NT2/D1 (cell line): ENCODE measurements at regions not wholly inside any gene's neighbourhood (a gene's known extent, or its start where the extent isn't known, plus 50 kb on each side); places are given as distances from the start of the nearest gene placed in this dataset.
A peak's percentile ranks its signal among the peaks of the same experiment; 100 is the strongest.
"Not testable (repeated sequence)": the region's sequence is repeated elsewhere in the genome, so short reads cannot be mapped to it uniquely, and the experiment has no call there.

Experiments
- DNase-seq: peaks from one replicate; pipeline ENCODE4 v3.0.0-alpha.2; 2011; ENCODE audit warnings: low read depth, low spot score
- H3K27me3 ChIP-seq: 2 replicates; pipeline ENCODE4 v1.6.0; 2011; ENCODE audit warnings: mild to moderate bottlenecking; ENCODE audit not compliant: insufficient read length, insufficient read depth
- H3K36me3 ChIP-seq: 2 replicates; pipeline ENCODE4 v1.6.1; 2011; ENCODE audit warnings: mild to moderate bottlenecking, low read length, mixed read lengths; ENCODE audit not compliant: insufficient read depth, insufficient read length
- H3K4me1 ChIP-seq: 2 replicates; pipeline ENCODE4 v1.5.1; 2011; ENCODE audit not compliant: insufficient read depth, insufficient read length
- H3K4me3 ChIP-seq: 2 replicates; pipeline ENCODE4 v1.5.1; 2011; ENCODE audit warnings: low read depth; ENCODE audit not compliant: insufficient read length
- H3K9ac ChIP-seq: 2 replicates; pipeline ENCODE4 v1.6.0; 2011; ENCODE audit warnings: low read depth; ENCODE audit not compliant: insufficient read length
- H3K9me3 ChIP-seq: 2 replicates; pipeline ENCODE4 v1.5.1; 2011; ENCODE audit warnings: mild to moderate bottlenecking, low read length; ENCODE audit not compliant: insufficient read depth
- SUZ12 ChIP-seq: IDR thresholded peaks from 2 replicates; pipeline ENCODE4 v1.6.1; 2011; ENCODE audit not compliant: insufficient read length, insufficient read depth; ENCODE audit errors: extremely low read depth
- YY1 ChIP-seq: IDR thresholded peaks from 2 replicates; pipeline ENCODE4 v1.6.1; 2011; ENCODE audit not compliant: insufficient read length, insufficient read depth
- ZNF274 ChIP-seq: IDR thresholded peaks from 2 replicates; pipeline ENCODE4 v1.6.1; 2011; ENCODE audit warnings: mild to moderate bottlenecking, low read depth, low read length

- peaks cover 36% of the 10 kb centered on the region; the same call in 1 of the 2 replicates for H3K9me3 ChIP-seq
- H3K36me3 ChIP-seq = no peaks in the 10 kb centered on the region
- no peak overlapping the region for H3K4me3 ChIP-seq
- TF ChIP-seq SUZ12 (no peak), ZNF274 (no peak), YY1 (no peak)
- no peak overlapping the region for H3K9ac ChIP-seq
- H3K27me3 ChIP-seq = no peaks in the 10 kb centered on the region
- peaks cover 2% of the 10 kb centered on the region for H3K4me1 ChIP-seq
- DNase-seq = peak; percentile 65
These were observed 1056.0 kb upstream of the SLIT2 start for GRCh38 chr4:19195696-19196095.

DNA sequence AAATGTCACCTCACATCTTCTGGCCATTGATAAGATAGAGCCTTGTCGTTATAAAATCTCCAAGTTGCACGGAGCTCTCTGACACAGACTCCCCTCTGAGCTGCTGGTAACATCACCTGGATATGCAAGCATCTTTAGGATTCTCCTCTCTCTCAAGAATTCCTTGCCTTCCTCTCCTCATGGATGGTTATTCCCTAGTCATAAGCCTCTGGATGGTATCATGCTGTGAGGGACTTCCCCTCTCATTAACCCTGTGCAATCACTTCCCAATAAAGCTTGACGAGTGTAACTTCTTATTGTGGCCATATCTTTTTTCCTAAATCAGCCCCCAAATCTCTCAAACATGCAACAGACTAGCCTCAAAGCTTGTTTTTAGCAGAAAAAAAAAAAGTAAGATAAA, 1057.0 kb upstream of the SLIT2 start:
- DNase-seq = peak; percentile 11
- Histone ChIP-seq H3K9me3 (peaks cover 36% of the 10 kb centered on the region; the same call in 1 of the 2 replicates), H3K27me3 (no peaks in the 10 kb centered on the region), H3K4me3 (no peak overlapping the region), H3K36me3 (no peaks in the 10 kb centered on the region), H3K4me1 (peaks cover 2% of the 10 kb centered on the region), H3K9ac (no peak overlapping the region)
- TF ChIP-seq SUZ12 (no peak), YY1 (no peak)

DNA sequence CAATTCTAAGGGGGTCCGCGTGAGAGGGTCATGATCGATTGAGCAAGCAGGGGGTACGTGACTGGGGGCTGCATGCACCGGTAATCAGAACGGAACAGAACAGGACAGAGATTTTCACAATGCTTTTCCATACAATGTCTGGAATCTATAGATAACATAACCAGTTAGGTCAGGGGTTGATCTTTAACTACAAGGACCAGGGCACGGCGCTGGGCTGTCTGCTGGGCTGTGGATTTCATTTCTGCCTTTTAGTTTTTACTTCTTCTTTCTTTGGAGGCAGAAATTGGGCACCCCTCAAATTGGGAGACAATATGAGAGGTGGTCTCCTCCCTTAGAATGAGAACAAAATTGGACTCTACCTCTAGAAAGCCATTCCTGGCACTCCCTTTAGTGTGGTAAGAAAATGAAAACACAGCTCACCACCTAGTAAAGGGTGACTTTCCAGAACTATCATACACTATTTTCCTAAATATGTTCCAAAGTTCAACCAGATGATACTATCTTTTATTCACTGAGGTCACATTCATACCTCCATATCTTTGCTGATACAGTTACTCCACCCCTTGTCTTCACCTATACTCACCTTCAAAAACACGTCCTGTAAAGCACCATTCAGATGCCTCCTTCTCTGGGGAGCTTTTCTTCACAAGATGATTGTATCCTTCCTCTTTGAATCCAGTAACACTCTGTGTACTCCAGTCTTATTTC, 1058.3 kb upstream of the SLIT2 start:
- no peak overlapping the region for H3K4me3 ChIP-seq
- no peak for DNase-seq
- no peak overlapping the region for H3K9ac ChIP-seq
- no peaks in the 10 kb centered on the region for H3K36me3 ChIP-seq
- H3K4me1 ChIP-seq = peaks cover 2% of the 10 kb centered on the region
- no peak for TF ChIP-seq ZNF274
- no peak for TF ChIP-seq SUZ12
- TF ChIP-seq YY1 = no peak
- no peaks in the 10 kb centered on the region for H3K27me3 ChIP-seq
- peaks cover 32% of the 10 kb centered on the region; the same call in 1 of the 2 replicates for H3K9me3 ChIP-seq

- Histone ChIP-seq H3K4me3 (no peak overlapping the region), H3K27me3 (no peaks in the 10 kb centered on the region), H3K9ac (no peak overlapping the region), H3K9me3 (peaks cover 23% of the 10 kb centered on the region; the same call in 1 of the 2 replicates), H3K4me1 (peaks cover 2% of the 10 kb centered on the region), H3K36me3 (no peaks in the 10 kb centered on the region)
- DNase-seq = no peak
- TF ChIP-seq SUZ12 (no peak), ZNF274 (no peak), YY1 (no peak)
These were observed 1059.6 kb upstream of the SLIT2 start for GRCh38 chr4:19191979-19192650.

GRCh38 chr4:19187691-19188090, 1064.0 kb upstream of the SLIT2 start:
- TF ChIP-seq ZNF274 = no peak
- TF ChIP-seq YY1 = no peak
- no peak for TF ChIP-seq SUZ12
- no peaks in the 10 kb centered on the region for H3K9me3 ChIP-seq
- DNase-seq = no peak
- no peak overlapping the region for H3K4me3 ChIP-seq
- no peaks in the 10 kb centered on the region for H3K36me3 ChIP-seq
- no peak overlapping the region for H3K9ac ChIP-seq
- H3K27me3 ChIP-seq = no peaks in the 10 kb centered on the region
- H3K4me1 ChIP-seq = no peaks in the 10 kb centered on the region

GRCh38 chr4:19187096-19187495, 1064.6 kb upstream of the SLIT2 start:
- TF ChIP-seq YY1 = no peak
- TF ChIP-seq SUZ12 = no peak
- no peak for TF ChIP-seq ZNF274
- Histone ChIP-seq H3K36me3 (no peaks in the 10 kb centered on the region), H3K27me3 (no peaks in the 10 kb centered on the region), H3K9ac (no peak overlapping the region), H3K4me3 (no peak overlapping the region), H3K4me1 (no peaks in the 10 kb centered on the region), H3K9me3 (no peaks in the 10 kb centered on the region)
- DNase-seq = no peak

DNA sequence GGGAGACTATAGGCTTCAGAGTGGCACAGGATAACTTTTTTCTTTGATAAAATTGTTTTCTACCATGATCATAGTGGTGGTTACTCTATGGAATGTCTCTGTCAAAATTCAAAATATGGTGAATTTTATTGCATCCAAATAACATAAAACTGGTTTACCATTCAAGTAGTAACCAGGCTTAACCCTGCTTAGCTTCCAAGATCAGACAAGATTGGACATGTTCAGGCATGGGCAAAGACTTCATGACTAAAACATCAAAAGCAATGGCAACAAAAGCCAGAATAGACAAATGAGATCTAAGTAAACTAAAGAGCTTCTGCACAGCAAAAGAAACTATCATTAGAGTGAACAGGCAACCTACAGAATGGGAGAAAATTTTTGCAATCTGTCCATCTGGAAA, 1070.1 kb upstream of the SLIT2 start:
- H3K9ac ChIP-seq, H3K4me1 ChIP-seq, H3K36me3 ChIP-seq, H3K27me3 ChIP-seq, H3K9me3 ChIP-seq, DNase-seq, H3K4me3 ChIP-seq: not testable (repeated sequence)

- H3K36me3 ChIP-seq = no peaks in the 10 kb centered on the region
- no peaks in the 10 kb centered on the region for H3K4me1 ChIP-seq
- H3K27me3 ChIP-seq = no peaks in the 10 kb centered on the region
- no peak for DNase-seq
- TF ChIP-seq YY1 (no peak), SUZ12 (no peak), ZNF274 (no peak)
- H3K9me3 ChIP-seq = no peaks in the 10 kb centered on the region
- H3K9ac ChIP-seq = no peak overlapping the region
- no peak overlapping the region for H3K4me3 ChIP-seq
These were observed 1072.9 kb upstream of the SLIT2 start for GRCh38 chr4:19178835-19179234.
